Mesendoderm (in vitro differentiated cells): ENCODE measurements at regions not wholly inside any gene's neighbourhood (a gene's known extent, or its start where the extent isn't known, plus 50 kb on each side); places are given as distances from the start of the nearest gene placed in this dataset.
"Not testable (repeated sequence)": the region's sequence is repeated elsewhere in the genome, so short reads cannot be mapped to it uniquely, and the experiment has no call there.

Experiments
- DNase-seq: peaks from one replicate; pipeline ENCODE4 v3.0.0; 2013
- H2AK5ac ChIP-seq: 2 replicates; pipeline ENCODE4 v1.6.1; 2013; ENCODE audit warnings: low read length, inconsistent platforms
- H2BK120ac ChIP-seq: 2 replicates; pipeline ENCODE4 v1.6.1; 2013; ENCODE audit warnings: low read depth, mild to moderate bottlenecking, low read length, moderate library complexity, mixed read lengths
- H2BK15ac ChIP-seq: replicated peaks from 2 replicates; pipeline ENCODE4 v1.6.1; 2013; ENCODE audit warnings: low read depth, mild to moderate bottlenecking, moderate library complexity
- H2BK5ac ChIP-seq: 2 replicates; pipeline ENCODE4 v1.6.1; 2013; ENCODE audit warnings: low read length, inconsistent platforms
- H3K18ac ChIP-seq: 2 replicates; pipeline ENCODE4 v1.6.1; 2013; ENCODE audit warnings: mild to moderate bottlenecking, low read length, mixed read lengths
- H3K23ac ChIP-seq: one replicate; pipeline ENCODE4 v1.6.1; 2013; ENCODE audit warnings: low read length
- H3K27ac ChIP-seq: 2 replicates; pipeline ENCODE4 v1.5.1; 2013; ENCODE audit warnings: low read depth, mild to moderate bottlenecking, inconsistent platforms, low read length, moderate library complexity
- H3K27me3 ChIP-seq: 2 replicates; pipeline ENCODE4 v1.6.1; 2013; ENCODE audit warnings: low read length, control low read depth, mild to moderate bottlenecking, inconsistent platforms; ENCODE audit not compliant: insufficient read depth, poor library complexity
- H3K36me3 ChIP-seq: 2 replicates; pipeline ENCODE4 v1.6.1; 2013; ENCODE audit warnings: low read length, inconsistent platforms; ENCODE audit not compliant: control insufficient read depth, insufficient read depth
- H3K4ac ChIP-seq: one replicate; pipeline ENCODE4 v1.6.1; 2013; ENCODE audit warnings: low read depth, mild to moderate bottlenecking, low read length, moderate library complexity
- H3K4me1 ChIP-seq: 2 replicates; pipeline ENCODE4 v1.6.1; 2013; ENCODE audit warnings: low read depth, low read length, inconsistent platforms; ENCODE audit not compliant: control insufficient read depth
- H3K4me2 ChIP-seq: 2 replicates; pipeline ENCODE4 v1.6.1; 2013; ENCODE audit warnings: low read length
- H3K4me3 ChIP-seq: 2 replicates; pipeline ENCODE4 v1.5.1; 2013; ENCODE audit warnings: mild to moderate bottlenecking, low read length
- H3K56ac ChIP-seq: one replicate; pipeline ENCODE4 v1.6.1; 2013; ENCODE audit warnings: low read length
- H3K79me1 ChIP-seq: 2 replicates; pipeline ENCODE4 v1.6.1; 2013; ENCODE audit warnings: low read length, inconsistent platforms
- H3K79me2 ChIP-seq: 2 replicates; pipeline ENCODE4 v1.6.1; 2013; ENCODE audit warnings: mild to moderate bottlenecking, low read length; ENCODE audit not compliant: control insufficient read depth, insufficient read depth
- H3K9ac ChIP-seq: 2 replicates; pipeline ENCODE4 v1.6.1; 2013; ENCODE audit warnings: low read length, inconsistent platforms
- H4K5ac ChIP-seq: one replicate; pipeline ENCODE4 v1.6.1; 2013; ENCODE audit warnings: low read length
- H4K8ac ChIP-seq: one replicate; pipeline ENCODE4 v1.6.1; 2013; ENCODE audit warnings: low read depth, mild to moderate bottlenecking, control low read depth, low read length, moderate library complexity
- WGBS: extraction: QIAGEN DNeasy Blood & Tissue Kit; methylation state at CpG from one replicate; pipeline ENCODE4 v1.1.7; 2013; ENCODE audit warnings: low lambda C conversion rate, missing lambda C conversion rate; ENCODE audit not compliant: insufficient coverage; ENCODE audit errors: extremely low coverage; 5-methylcytosine and 5-hydroxymethylcytosine counted together

GRCh38 chr9:1881708-1882295, 133.3 kb upstream of the SMARCA2 start:
- Histone ChIP-seq H3K4me1 (no peaks in the 10 kb centered on the region), H3K4me2 (no peak overlapping the region), H4K8ac (no peak overlapping the region), H2BK5ac (no peak overlapping the region), H3K23ac (no peak overlapping the region), H2BK120ac (no peak overlapping the region), H3K79me1 (no peaks in the 10 kb centered on the region), H2AK5ac (no peak overlapping the region), H2BK15ac (no peak overlapping the region), H3K9ac (no peak overlapping the region), H3K4me3 (no peak overlapping the region), H3K36me3 (no peaks in the 10 kb centered on the region), H3K79me2 (no peaks in the 10 kb centered on the region), H4K5ac (no peak overlapping the region), H3K56ac (no peak overlapping the region), H3K4ac (no peak overlapping the region), H3K27ac (no peak overlapping the region), H3K18ac (no peak overlapping the region), H3K27me3 (no peaks in the 10 kb centered on the region)
- DNase-seq = no peak
- no CpG with 5 or more reads among the region's 2 CpGs for WGBS

- no peaks in the 10 kb centered on the region for H3K79me2 ChIP-seq
- H3K4me3 ChIP-seq = no peak overlapping the region
- no peak overlapping the region for H3K27ac ChIP-seq
- H3K4ac ChIP-seq = no peak overlapping the region
- no peaks in the 10 kb centered on the region for H3K4me1 ChIP-seq
- H3K9ac ChIP-seq = no peak overlapping the region
- no peak overlapping the region for H3K23ac ChIP-seq
- no peak overlapping the region for H3K56ac ChIP-seq
- no peak overlapping the region for H2BK15ac ChIP-seq
- H2BK120ac ChIP-seq = no peak overlapping the region
- no peak overlapping the region for H2AK5ac ChIP-seq
- H3K18ac ChIP-seq = no peak overlapping the region
- no peaks in the 10 kb centered on the region for H3K36me3 ChIP-seq
- no peak overlapping the region for H4K8ac ChIP-seq
- no peaks in the 10 kb centered on the region for H3K79me1 ChIP-seq
- no peak overlapping the region for H4K5ac ChIP-seq
- no peak for DNase-seq
- WGBS = no CpG with 5 or more reads among the region's 4 CpGs
- H2BK5ac ChIP-seq = no peak overlapping the region
- H3K4me2 ChIP-seq = no peak overlapping the region
- H3K27me3 ChIP-seq = no peaks in the 10 kb centered on the region
Observed at GRCh38 chr9:1882711-1883403, 132.3 kb upstream of the SMARCA2 start.

- Histone ChIP-seq H3K79me2 (no peaks in the 10 kb centered on the region), H3K4me3 (no peak overlapping the region), H2AK5ac (no peak overlapping the region), H3K79me1 (no peaks in the 10 kb centered on the region), H4K8ac (no peak overlapping the region), H3K4me2 (no peak overlapping the region), H3K27ac (no peak overlapping the region), H3K4ac (no peak overlapping the region), H2BK15ac (no peak overlapping the region), H3K56ac (no peak overlapping the region), H3K4me1 (no peaks in the 10 kb centered on the region), H3K27me3 (no peaks in the 10 kb centered on the region), H3K18ac (no peak overlapping the region), H3K23ac (no peak overlapping the region), H2BK120ac (no peak overlapping the region), H2BK5ac (no peak overlapping the region), H4K5ac (no peak overlapping the region), H3K9ac (no peak overlapping the region), H3K36me3 (no peaks in the 10 kb centered on the region)
- DNase-seq = no peak
- WGBS = no CpG with 5 or more reads among the region's 3 CpGs
Observed at GRCh38 chr9:1890201-1890600, 124.9 kb upstream of the SMARCA2 start.

GRCh38 chr9:1890816-1891215, 124.3 kb upstream of the SMARCA2 start:
- H3K4ac ChIP-seq = no peak overlapping the region
- no peaks in the 10 kb centered on the region for H3K36me3 ChIP-seq
- H3K18ac ChIP-seq = no peak overlapping the region
- no peak overlapping the region for H3K23ac ChIP-seq
- no peak for DNase-seq
- H2BK15ac ChIP-seq = no peak overlapping the region
- H3K27me3 ChIP-seq = no peaks in the 10 kb centered on the region
- no peak overlapping the region for H2BK120ac ChIP-seq
- H4K5ac ChIP-seq = no peak overlapping the region
- H3K9ac ChIP-seq = no peak overlapping the region
- H3K79me1 ChIP-seq = no peaks in the 10 kb centered on the region
- H4K8ac ChIP-seq = no peak overlapping the region
- H2BK5ac ChIP-seq = no peak overlapping the region
- H3K4me1 ChIP-seq = no peaks in the 10 kb centered on the region
- H3K4me3 ChIP-seq = no peak overlapping the region
- H3K4me2 ChIP-seq = no peak overlapping the region
- H2AK5ac ChIP-seq = no peak overlapping the region
- no peak overlapping the region for H3K56ac ChIP-seq
- H3K79me2 ChIP-seq = no peaks in the 10 kb centered on the region
- H3K27ac ChIP-seq = no peak overlapping the region
- no CpG with 5 or more reads among the region's 3 CpGs for WGBS

GRCh38 chr9:1903080-1903704, 112.0 kb upstream of the SMARCA2 start:
- not testable (repeated sequence) for H3K27me3 ChIP-seq, H3K79me1 ChIP-seq, H2BK120ac ChIP-seq, H3K56ac ChIP-seq, H3K9ac ChIP-seq, H3K79me2 ChIP-seq, H3K4ac ChIP-seq, H3K4me1 ChIP-seq, H2BK5ac ChIP-seq, H3K4me2 ChIP-seq, H4K5ac ChIP-seq, H4K8ac ChIP-seq, H3K36me3 ChIP-seq, H2BK15ac ChIP-seq, DNase-seq, H3K18ac ChIP-seq, H3K4me3 ChIP-seq, H2AK5ac ChIP-seq, H3K23ac ChIP-seq, H3K27ac ChIP-seq
- no CpG with 5 or more reads among the region's 6 CpGs for WGBS
